Glutamatergic neuron (in vitro differentiated cells): ENCODE measurements at regions not wholly inside any gene's neighbourhood (a gene's known extent, or its start where the extent isn't known, plus 50 kb on each side); places are given as distances from the start of the nearest gene placed in this dataset.

Experiments used
- DNase-seq: peaks from one replicate; pipeline ENCODE4 v3.0.0; 2022
- H3K27ac Mint-ChIP-seq: one replicate; pipeline ENCODE4 v1.8.0; 2020; ENCODE audit warnings: mild to moderate bottlenecking, mixed read lengths, inconsistent platforms; ENCODE audit not compliant: unreplicated experiment
- H3K27me3 Mint-ChIP-seq: one replicate; pipeline ENCODE4 v1.8.0; 2020; ENCODE audit warnings: mild to moderate bottlenecking, moderate library complexity, mixed read lengths, inconsistent platforms; ENCODE audit not compliant: unreplicated experiment
- H3K36me3 Mint-ChIP-seq: one replicate; pipeline ENCODE4 v1.8.0; 2020; ENCODE audit warnings: mild to moderate bottlenecking, mixed read lengths, inconsistent platforms; ENCODE audit not compliant: unreplicated experiment
- H3K4me1 Mint-ChIP-seq: one replicate; pipeline ENCODE4 v1.8.0; 2020; ENCODE audit warnings: mild to moderate bottlenecking, low read depth, mixed read lengths, inconsistent platforms; ENCODE audit not compliant: unreplicated experiment
- H3K4me3 Mint-ChIP-seq: one replicate; pipeline ENCODE4 v1.8.0; 2020; ENCODE audit warnings: mild to moderate bottlenecking, mixed read lengths, inconsistent platforms; ENCODE audit not compliant: unreplicated experiment
- H3K9me3 Mint-ChIP-seq: one replicate; pipeline ENCODE4 v1.8.0; 2020; ENCODE audit warnings: mild to moderate bottlenecking, moderate library complexity, mixed read lengths, inconsistent platforms; ENCODE audit not compliant: unreplicated experiment
- TF ChIP-seq, protein P1 (sequence below): fragments of 200-600 bp; sonication (generic); IDR thresholded peaks from one replicate; pipeline ENCODE4 v1.5.0; 2021; ENCODE audit not compliant: partially characterized antibody, unreplicated experiment

DNA sequence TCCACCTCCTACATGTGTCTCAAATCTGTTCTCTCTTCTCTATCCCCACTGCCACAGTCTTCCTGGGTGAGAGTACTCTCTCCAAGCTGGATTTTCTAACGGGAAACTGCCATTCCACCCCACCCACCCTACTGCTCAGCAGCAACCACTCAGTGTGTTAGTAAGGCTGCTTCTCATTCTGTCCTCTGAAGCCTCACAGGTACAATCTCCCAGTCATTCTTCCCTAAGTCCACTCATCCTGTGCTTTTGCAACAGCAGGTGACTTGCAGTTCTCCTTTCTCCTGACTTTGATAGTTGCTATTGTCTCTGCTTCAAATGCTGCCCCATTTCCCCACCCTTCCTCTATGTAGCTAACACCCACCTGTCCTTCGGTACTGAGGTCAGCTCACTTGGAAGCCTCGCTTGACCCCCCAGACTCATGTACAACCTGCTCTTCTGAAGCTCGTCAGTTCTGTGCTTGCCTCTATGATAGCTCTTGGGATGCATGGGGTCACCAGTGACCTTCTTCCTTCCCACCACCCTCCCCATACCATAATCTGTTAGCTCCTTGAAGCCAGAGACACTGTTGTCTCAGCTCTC is 188.9 kb downstream of the RRAGC start:
- Mint-ChIP-seq H3K27ac (no peak overlapping the region), H3K36me3 (peaks cover 4% of the 10 kb centered on the region), H3K4me3 (no peak overlapping the region), H3K9me3 (no peaks in the 10 kb centered on the region), H3K27me3 (no peaks in the 10 kb centered on the region), H3K4me1 (no peaks in the 10 kb centered on the region)
- no peak for DNase-seq
- TF ChIP-seq, protein P1, sequence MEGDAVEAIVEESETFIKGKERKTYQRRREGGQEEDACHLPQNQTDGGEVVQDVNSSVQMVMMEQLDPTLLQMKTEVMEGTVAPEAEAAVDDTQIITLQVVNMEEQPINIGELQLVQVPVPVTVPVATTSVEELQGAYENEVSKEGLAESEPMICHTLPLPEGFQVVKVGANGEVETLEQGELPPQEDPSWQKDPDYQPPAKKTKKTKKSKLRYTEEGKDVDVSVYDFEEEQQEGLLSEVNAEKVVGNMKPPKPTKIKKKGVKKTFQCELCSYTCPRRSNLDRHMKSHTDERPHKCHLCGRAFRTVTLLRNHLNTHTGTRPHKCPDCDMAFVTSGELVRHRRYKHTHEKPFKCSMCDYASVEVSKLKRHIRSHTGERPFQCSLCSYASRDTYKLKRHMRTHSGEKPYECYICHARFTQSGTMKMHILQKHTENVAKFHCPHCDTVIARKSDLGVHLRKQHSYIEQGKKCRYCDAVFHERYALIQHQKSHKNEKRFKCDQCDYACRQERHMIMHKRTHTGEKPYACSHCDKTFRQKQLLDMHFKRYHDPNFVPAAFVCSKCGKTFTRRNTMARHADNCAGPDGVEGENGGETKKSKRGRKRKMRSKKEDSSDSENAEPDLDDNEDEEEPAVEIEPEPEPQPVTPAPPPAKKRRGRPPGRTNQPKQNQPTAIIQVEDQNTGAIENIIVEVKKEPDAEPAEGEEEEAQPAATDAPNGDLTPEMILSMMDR = no peak

DNA sequence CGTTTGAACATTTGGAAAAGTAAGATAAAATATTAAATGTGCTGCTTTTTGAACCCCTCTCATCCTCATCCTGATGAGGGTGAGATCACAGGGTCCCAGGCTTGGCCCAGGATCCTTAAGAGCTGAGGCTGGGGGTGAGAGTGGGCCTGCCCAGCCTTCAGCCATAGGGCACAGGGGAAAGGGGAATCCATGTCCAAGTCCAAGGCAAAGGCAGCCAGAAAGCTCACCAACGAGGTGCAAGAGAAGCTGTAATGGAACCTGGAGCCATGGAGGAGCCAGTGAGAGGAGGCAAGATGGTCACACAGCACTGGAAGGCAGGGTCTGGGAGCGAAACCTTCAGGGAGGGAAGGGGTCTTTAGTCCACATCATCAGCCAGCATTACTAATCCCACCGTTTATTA is 191.9 kb downstream of the RRAGC start:
- Mint-ChIP-seq H3K27ac (no peak overlapping the region), H3K36me3 (peaks cover 4% of the 10 kb centered on the region), H3K27me3 (no peaks in the 10 kb centered on the region), H3K4me3 (no peak overlapping the region), H3K4me1 (no peaks in the 10 kb centered on the region), H3K9me3 (no peaks in the 10 kb centered on the region)
- TF ChIP-seq, protein P1 = no peak
- DNase-seq = no peak

DNA sequence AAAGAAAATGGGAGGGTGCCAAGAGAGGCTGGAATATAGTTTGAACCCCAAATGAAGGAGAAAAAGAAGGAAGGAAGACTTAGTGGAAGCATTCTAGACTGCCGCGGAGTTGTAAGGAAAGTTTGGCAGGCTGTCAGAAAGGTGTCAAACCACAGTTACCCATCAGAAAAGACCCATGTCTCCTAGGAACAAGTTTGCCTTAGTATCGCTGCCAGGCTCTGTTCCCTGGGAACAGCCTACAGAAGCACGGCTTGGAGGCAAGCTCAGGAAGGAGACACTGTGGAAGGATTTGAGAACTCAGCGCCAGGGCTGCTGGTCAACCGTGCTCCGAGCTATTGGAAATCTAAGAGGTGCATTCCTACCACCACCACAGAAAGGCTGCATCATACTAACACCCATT is 197.4 kb downstream of the RRAGC start:
- Mint-ChIP-seq H3K4me3 (no peak overlapping the region), H3K4me1 (peaks cover 3% of the 10 kb centered on the region), H3K27me3 (no peaks in the 10 kb centered on the region), H3K36me3 (peaks cover 22% of the 10 kb centered on the region), H3K27ac (no peak overlapping the region), H3K9me3 (peaks cover 1% of the 10 kb centered on the region)
- DNase-seq = no peak
- TF ChIP-seq, protein P1 = no peak

DNA sequence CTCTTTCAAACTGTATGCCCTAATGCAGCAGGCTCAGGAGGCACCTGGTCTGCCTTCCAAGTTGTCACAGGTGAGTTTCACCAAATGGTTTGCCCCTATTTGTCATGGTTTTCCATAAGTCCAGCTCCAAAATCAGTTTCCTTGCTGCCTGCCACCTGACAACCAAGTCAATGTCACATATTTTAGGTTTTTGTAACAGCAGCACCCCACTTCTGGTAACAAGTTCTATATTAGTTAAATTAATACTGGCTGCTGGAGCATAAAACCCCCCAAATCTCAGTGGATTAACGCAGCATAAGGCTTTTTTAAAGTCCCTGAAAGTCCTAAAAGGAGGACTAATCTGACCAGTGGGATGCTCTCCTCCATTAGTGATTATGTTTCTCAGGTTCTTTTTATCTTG is 200.7 kb downstream of the RRAGC start:
- Mint-ChIP-seq H3K9me3 (peaks cover 3% of the 10 kb centered on the region), H3K4me1 (peaks cover 19% of the 10 kb centered on the region), H3K36me3 (peaks cover 18% of the 10 kb centered on the region), H3K27ac (no peak overlapping the region), H3K4me3 (no peak overlapping the region), H3K27me3 (peaks cover 7% of the 10 kb centered on the region)
- TF ChIP-seq, protein P1 = no peak
- no peak for DNase-seq

DNA sequence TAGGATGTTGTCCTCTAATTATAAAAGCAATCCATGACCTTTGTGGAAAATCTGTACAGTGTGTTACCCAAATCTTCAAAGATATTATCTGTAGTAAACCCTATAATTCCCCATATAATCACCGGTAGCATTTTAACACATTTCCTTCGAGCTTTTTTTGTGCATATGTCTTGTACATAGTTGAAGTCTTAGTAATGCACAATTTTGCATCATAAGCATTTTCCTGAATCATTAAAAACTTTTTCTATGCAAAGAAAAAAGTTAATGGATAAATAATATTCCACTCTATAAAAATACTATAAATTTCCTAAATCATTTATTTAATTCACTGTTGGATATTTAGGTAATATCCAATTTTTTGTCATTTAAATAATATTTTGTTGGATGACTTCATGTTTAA is 201.7 kb downstream of the RRAGC start:
- no peak overlapping the region for H3K27ac Mint-ChIP-seq
- TF ChIP-seq, protein P1 = no peak
- H3K4me3 Mint-ChIP-seq = no peak overlapping the region
- H3K36me3 Mint-ChIP-seq = peaks cover 18% of the 10 kb centered on the region
- H3K9me3 Mint-ChIP-seq = peaks cover 5% of the 10 kb centered on the region
- no peak for DNase-seq
- peaks cover 7% of the 10 kb centered on the region for H3K27me3 Mint-ChIP-seq
- H3K4me1 Mint-ChIP-seq = peaks cover 19% of the 10 kb centered on the region
